NT2/D1 (cell line): ENCODE measurements at regions not wholly inside any gene's neighbourhood (a gene's known extent, or its start where the extent isn't known, plus 50 kb on each side); places are given as distances from the start of the nearest gene placed in this dataset.

Source experiments
- DNase-seq: peaks from one replicate; pipeline ENCODE4 v3.0.0-alpha.2; 2011; ENCODE audit warnings: low read depth, low spot score
- H3K27me3 ChIP-seq: 2 replicates; pipeline ENCODE4 v1.6.0; 2011; ENCODE audit warnings: mild to moderate bottlenecking; ENCODE audit not compliant: insufficient read length, insufficient read depth
- H3K36me3 ChIP-seq: 2 replicates; pipeline ENCODE4 v1.6.1; 2011; ENCODE audit warnings: mild to moderate bottlenecking, low read length, mixed read lengths; ENCODE audit not compliant: insufficient read depth, insufficient read length
- H3K4me1 ChIP-seq: 2 replicates; pipeline ENCODE4 v1.5.1; 2011; ENCODE audit not compliant: insufficient read depth, insufficient read length
- H3K4me3 ChIP-seq: 2 replicates; pipeline ENCODE4 v1.5.1; 2011; ENCODE audit warnings: low read depth; ENCODE audit not compliant: insufficient read length
- H3K9ac ChIP-seq: 2 replicates; pipeline ENCODE4 v1.6.0; 2011; ENCODE audit warnings: low read depth; ENCODE audit not compliant: insufficient read length
- H3K9me3 ChIP-seq: 2 replicates; pipeline ENCODE4 v1.5.1; 2011; ENCODE audit warnings: mild to moderate bottlenecking, low read length; ENCODE audit not compliant: insufficient read depth
- SUZ12 ChIP-seq: IDR thresholded peaks from 2 replicates; pipeline ENCODE4 v1.6.1; 2011; ENCODE audit not compliant: insufficient read length, insufficient read depth; ENCODE audit errors: extremely low read depth
- YY1 ChIP-seq: IDR thresholded peaks from 2 replicates; pipeline ENCODE4 v1.6.1; 2011; ENCODE audit not compliant: insufficient read length, insufficient read depth
- ZNF274 ChIP-seq: IDR thresholded peaks from 2 replicates; pipeline ENCODE4 v1.6.1; 2011; ENCODE audit warnings: mild to moderate bottlenecking, low read depth, low read length

GRCh38 chr1:22290611-22291010 is 147.7 kb upstream of the WNT4 start:
- TF ChIP-seq SUZ12 (no peak), YY1 (no peak), ZNF274 (no peak)
- no peak overlapping the region for H3K4me3 ChIP-seq
- no peak overlapping the region for H3K9ac ChIP-seq
- H3K27me3 ChIP-seq = no peaks in the 10 kb centered on the region
- H3K4me1 ChIP-seq = no peaks in the 10 kb centered on the region
- DNase-seq = no peak
- H3K36me3 ChIP-seq = no peaks in the 10 kb centered on the region
- H3K9me3 ChIP-seq = no peaks in the 10 kb centered on the region

DNA sequence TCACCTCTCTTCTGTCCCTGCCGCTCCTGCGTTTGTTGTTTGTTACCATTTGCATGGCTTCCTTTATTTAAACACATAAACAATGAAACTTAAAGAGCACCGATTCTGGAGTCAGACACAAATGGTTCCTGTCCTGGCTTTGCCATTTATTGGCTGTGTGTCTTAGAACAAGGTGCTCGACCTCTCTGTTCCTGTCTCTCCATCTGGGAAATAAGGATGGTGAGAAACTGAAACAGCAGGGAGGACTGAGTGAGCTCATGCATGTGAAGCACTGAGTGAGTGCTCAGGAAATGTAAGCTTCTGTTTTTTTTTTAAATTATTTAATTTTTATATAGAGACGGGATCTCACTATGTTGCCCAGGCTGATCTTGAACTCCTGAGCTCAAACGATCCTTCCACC is 148.2 kb upstream of the WNT4 start:
- TF ChIP-seq YY1 (no peak), ZNF274 (no peak)

GRCh38 chr1:22291494-22291893 is 148.6 kb upstream of the WNT4 start:
- H3K36me3 ChIP-seq = no peaks in the 10 kb centered on the region
- H3K4me1 ChIP-seq = peaks cover under 1% of the 10 kb centered on the region
- no peak for DNase-seq
- TF ChIP-seq ZNF274 = no peak
- TF ChIP-seq YY1 = no peak
- TF ChIP-seq SUZ12 = no peak
- no peak overlapping the region for H3K4me3 ChIP-seq
- H3K27me3 ChIP-seq = no peaks in the 10 kb centered on the region
- no peak overlapping the region for H3K9ac ChIP-seq
- no peaks in the 10 kb centered on the region for H3K9me3 ChIP-seq

More for the DNA sequence above, 148.2 kb upstream of the WNT4 start:
- Histone ChIP-seq H3K36me3 (no peaks in the 10 kb centered on the region), H3K4me1 (no peaks in the 10 kb centered on the region), H3K4me3 (no peak overlapping the region), H3K27me3 (no peaks in the 10 kb centered on the region), H3K9me3 (no peaks in the 10 kb centered on the region), H3K9ac (no peak overlapping the region)
- no peak for DNase-seq

DNA sequence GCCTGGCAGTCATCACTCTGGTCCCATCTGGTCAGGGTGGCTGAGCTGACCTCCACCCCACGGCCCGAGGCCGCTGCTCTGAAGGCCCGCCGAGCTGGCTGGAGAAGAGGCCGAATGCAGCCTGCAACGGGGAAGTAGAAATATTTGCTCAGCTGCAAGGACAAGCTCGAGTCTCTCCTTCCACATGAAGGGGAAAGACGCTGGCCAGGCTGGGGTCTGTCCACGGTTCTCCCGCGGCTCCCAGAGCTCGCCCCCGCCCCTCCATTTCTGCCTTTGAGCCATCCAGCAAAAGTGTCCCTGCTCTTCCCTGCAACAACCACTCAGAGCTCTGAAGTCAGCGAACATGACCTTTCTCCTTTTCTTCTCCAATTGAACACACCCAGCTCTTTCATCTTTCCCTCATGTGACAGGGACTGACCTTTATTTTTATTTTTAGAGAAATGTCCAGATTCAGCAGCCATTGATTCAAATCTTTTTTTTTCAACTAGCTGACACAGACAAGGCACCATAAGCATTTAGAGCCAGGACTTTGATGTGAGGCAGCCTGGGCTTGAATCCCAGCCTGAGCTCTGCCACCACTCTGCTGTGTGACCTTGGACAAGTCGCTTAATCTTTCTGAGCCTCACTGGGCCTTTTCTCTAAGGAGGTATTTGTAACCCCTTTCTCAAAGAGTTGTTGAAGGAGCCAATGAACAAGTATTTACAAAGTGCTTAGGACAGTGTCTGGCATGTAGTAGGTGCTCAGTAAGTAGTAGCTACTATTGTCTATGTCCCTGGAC is 149.3 kb upstream of the WNT4 start:
- Histone ChIP-seq H3K27me3 (no peaks in the 10 kb centered on the region), H3K36me3 (no peaks in the 10 kb centered on the region)
- DNase-seq = no peak

DNA sequence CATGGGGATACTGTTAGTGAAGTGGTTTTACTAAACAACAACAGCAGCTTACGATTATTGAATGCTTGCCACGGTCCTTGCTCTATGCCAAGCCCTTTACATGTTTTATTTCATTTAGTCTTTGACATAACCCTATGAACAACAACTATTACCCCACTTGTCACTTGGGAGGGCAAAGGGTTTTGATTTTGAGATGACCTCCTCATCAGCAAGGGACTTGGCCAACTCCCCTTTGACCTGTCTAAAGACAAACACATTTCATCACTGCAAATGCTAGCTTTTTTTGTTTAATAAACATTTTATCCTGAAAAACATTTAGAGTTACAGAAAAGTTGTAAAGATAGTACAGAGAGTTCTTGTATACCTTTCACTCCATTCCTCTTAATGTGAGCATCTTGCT is 152.5 kb upstream of the WNT4 start:
- H3K36me3 ChIP-seq = no peaks in the 10 kb centered on the region
- H3K9me3 ChIP-seq = no peaks in the 10 kb centered on the region
- no peaks in the 10 kb centered on the region for H3K27me3 ChIP-seq
- H3K4me1 ChIP-seq = peaks cover 3% of the 10 kb centered on the region
- no peak overlapping the region for H3K9ac ChIP-seq
- DNase-seq = no peak
- TF ChIP-seq YY1 = no peak
- no peak for TF ChIP-seq SUZ12
- TF ChIP-seq ZNF274 = no peak
- no peak overlapping the region for H3K4me3 ChIP-seq

More for the DNA sequence above, 149.3 kb upstream of the WNT4 start:
- H3K4me1 ChIP-seq = peaks cover 3% of the 10 kb centered on the region
- TF ChIP-seq ZNF274 (no peak), SUZ12 (no peak), YY1 (no peak)
- H3K4me3 ChIP-seq = no peak overlapping the region
- H3K9ac ChIP-seq = no peak overlapping the region
- no peaks in the 10 kb centered on the region for H3K9me3 ChIP-seq

DNA sequence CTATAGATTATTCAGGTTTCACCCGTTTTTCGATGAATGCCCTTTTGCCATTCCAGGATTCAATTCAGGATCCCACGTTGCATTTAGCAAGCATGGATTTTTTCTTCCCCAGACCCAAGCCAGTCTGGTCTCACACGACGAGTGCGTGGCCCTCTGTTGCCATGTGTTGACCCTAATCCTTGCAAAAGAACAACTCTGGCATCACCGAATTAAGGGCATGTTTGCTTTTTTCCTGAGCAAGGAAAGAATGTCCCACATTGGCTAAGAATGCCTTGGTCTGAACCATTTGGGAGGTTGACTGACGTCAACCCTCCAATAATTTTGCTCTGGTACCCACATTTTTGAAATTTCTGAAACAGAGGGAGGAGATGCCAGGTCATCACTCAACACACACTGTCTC is 153.0 kb upstream of the WNT4 start:
- no peak overlapping the region for H3K9ac ChIP-seq
- DNase-seq = no peak
- H3K4me1 ChIP-seq = peaks cover 3% of the 10 kb centered on the region
- no peak overlapping the region for H3K4me3 ChIP-seq
- H3K36me3 ChIP-seq = no peaks in the 10 kb centered on the region
- TF ChIP-seq YY1 (no peak), ZNF274 (no peak), SUZ12 (no peak)
- no peaks in the 10 kb centered on the region for H3K27me3 ChIP-seq
- H3K9me3 ChIP-seq = no peaks in the 10 kb centered on the region

GRCh38 chr1:22296701-22297591 is 154.0 kb upstream of the WNT4 start:
- TF ChIP-seq YY1 (no peak), ZNF274 (no peak), SUZ12 (no peak)
- H3K36me3 ChIP-seq = no peaks in the 10 kb centered on the region
- H3K4me1 ChIP-seq = peaks cover 3% of the 10 kb centered on the region
- no peak for DNase-seq
- no peak overlapping the region for H3K9ac ChIP-seq
- no peak overlapping the region for H3K4me3 ChIP-seq
- H3K27me3 ChIP-seq = no peaks in the 10 kb centered on the region
- no peaks in the 10 kb centered on the region for H3K9me3 ChIP-seq
